AG08395 (cell line): ENCODE measurements at regions not wholly inside any gene's neighbourhood (a gene's known extent, or its start where the extent isn't known, plus 50 kb on each side); places are given as distances from the start of the nearest gene placed in this dataset.
"Not testable (repeated sequence)": the region's sequence is repeated elsewhere in the genome, so short reads cannot be mapped to it uniquely, and the experiment has no call there.

Source experiments
- DNase-seq: peaks from one replicate; pipeline ENCODE4 v3.0.0; 2012; ENCODE audit warnings: mixed read lengths, low spot score

- no peak for DNase-seq
Measured at GRCh38 chr14:44873536-44873935, 88.2 kb downstream of the KLHL28 start.

- DNase-seq = no peak
Measured at GRCh38 chr14:44866770-44867169, 95.0 kb downstream of the KLHL28 start.

GRCh38 chr14:44866322-44866721, 95.4 kb downstream of the KLHL28 start:
- no peak for DNase-seq

GRCh38 chr14:44863271-44863670, 98.5 kb downstream of the KLHL28 start:
- DNase-seq = no peak

DNA sequence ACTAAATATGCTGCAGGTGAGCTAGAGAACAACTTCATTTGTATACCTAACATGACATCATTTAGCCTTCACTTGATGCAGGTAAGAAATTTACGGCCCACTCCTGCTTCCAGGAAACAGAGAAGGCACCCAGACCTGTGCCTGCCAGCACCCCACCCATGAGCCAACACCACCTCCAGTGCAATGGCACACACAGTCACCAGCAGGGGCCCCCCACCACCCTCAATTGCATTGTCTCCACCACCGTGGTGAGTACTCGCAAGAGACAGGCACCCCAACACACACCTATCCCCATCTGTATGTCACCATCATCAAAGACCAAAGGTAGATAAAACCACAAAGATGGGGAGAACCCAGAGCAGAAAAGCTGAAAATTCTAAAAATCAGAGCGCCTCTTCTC, 107.6 kb downstream of the KLHL28 start:
- no peak for DNase-seq

DNA sequence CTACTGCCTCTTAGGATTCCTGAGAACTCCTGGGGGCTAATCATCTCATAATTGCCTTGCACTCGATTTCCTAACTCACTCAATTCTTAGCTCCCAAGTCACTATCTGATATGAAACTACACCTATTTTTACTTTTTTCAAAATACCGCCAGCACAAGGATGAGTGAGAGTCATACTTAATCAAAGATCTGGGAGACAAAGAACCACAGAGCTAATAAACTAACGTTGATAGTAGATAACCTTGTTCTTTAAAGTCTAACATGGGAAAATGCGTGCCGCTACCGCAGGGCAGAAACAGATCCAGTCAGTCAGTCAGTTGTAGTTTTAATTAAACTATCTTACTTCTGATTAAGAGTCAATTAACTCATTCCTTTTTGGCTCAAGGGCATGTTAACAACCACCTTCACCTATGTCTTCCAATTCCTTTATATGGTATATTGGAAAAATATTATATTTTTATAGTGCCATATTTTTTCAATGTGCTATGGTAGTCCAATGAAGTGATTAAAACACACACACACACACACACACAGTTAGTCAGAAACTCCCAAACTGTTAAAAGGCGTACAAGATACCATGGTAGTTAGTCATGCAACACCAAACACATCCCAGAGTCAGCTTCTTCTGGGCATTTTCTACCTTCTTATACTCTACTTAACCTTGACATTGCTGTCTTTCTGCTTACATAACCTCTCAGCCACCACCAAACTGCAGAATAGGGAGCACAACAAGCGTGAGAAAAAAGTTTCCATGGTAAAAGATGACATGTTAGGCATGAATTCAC, 114.0 kb downstream of the KLHL28 start:
- DNase-seq = peak; percentile 4

DNA sequence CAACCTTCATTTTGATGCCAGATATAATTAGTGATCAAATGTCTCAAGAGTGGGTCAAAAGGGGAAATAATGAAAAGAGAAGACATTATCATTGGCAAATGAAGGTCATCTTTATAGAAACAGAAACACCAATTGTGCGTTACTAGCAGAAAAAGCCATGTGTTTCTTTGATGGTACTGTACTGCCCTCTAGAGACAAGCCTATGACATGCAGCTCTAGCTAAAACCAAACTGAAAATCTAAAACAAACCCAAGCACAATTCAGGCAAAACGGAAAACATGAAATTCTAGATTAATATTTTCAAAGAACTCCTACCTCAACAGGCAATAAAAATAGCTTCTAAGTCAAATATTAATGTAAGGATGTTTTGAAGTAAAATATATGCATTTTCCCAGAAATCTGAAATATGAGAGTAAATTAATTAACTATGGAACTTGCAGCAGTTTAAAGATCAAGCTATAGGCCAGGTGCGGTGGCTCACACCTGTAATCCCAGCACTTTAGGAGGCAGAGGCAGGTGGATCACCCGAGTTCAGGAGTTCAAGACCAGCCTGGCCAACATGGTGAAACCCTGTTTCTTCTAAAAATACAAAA, 115.4 kb downstream of the KLHL28 start:
- peak; percentile 56 for DNase-seq

- DNase-seq = not testable (repeated sequence)
Measured at GRCh38 chr14:44835928-44836327, 125.8 kb downstream of the KLHL28 start.

- DNase-seq = no peak
Measured at GRCh38 chr14:44833376-44834060, 128.2 kb downstream of the KLHL28 start.

DNA sequence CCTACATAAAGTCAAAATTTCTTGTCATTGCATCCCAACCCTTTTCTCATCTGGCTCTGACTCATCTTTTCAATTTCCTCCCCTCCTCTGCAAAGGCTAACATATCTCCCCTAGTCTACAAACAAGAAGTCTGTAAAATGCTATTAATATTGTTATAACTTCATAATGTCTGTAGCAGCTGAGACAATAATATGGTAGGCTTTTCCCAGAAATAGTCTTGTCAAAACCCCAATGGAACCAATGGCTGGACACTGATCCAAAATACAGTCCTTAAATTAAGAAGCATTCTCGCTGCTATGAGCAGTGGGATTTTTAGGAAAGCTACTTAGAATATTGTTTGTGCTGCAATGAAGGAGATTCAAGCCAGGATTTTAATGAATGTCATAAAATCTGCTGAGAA, 131.4 kb downstream of the KLHL28 start:
- no peak for DNase-seq

- DNase-seq = no peak
Measured at GRCh38 chr14:44829021-44829420, 132.7 kb downstream of the KLHL28 start.

DNA sequence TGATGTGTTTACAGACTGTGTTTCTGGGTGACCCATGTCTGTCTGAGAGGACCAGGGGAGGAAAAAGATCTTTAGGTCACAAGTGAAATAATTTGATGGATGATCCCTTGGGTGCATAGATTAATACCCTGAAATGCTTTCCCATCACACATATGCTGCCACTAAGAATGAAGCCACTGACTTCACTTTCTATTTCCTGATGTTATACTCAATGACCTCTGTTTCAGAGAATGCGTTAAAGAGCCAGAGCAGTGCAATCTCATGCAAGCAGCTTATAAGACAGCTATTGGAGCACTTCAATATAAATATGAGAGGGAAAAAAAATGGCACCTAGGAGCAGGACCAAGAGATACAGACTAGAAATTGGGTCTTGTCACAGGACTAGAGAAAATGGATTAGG, 133.7 kb downstream of the KLHL28 start:
- DNase-seq = no peak

DNA sequence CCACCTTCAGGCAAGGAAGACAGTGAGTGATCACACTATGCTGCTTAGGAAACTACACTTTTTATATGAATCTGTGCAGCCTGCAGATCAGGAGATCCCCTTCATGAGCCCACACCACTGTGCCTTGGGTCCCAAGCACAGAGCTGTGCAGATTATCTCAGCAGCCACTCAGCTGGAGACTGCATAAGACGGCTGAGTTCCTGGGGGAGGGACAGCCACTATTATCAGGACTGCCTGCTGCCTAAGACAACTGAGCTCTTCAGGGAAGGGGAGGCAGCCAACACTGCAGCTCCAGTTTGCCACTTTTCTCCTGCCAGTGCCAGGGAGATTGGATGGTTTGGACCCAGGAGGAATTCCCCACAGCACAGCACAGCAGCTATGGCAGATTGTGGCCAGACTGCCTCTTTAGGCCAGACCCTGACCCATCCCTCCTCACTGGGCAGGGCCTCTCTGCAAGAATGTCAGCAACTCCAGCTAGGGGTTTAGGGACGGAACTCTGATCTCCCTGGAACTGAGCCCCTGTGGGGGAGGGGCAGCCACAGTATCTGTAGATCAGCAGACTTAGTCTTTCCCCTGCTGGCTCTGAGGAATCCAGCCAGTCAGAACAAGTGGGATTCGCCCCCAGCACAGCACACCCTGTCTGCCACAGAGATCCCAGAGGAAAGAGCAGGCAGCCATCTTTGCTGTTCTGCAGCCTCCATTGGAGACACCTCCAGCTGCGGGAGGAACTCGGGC, 141.3 kb downstream of the KLHL28 start:
- DNase-seq = no peak

DNA sequence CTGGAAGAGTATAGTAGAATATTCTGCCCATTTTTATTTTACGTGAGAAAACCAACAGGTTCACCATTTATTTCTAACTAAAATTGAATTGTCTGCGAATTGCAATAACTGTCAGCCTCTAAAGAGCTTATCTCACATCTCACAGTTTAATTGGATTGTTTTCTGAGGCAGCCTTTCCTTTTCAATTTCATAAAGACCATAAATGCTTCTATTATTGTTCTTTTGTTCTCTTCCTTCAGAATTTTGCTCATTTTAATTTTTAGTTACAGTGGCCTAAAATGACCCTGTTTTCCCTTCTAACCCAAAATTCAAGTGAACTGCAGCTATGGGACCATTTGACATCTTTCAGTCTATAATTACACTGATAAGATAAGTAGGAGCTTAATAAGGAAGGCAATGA, 147.6 kb downstream of the KLHL28 start:
- no peak for DNase-seq

- DNase-seq = no peak
Measured at GRCh38 chr14:44812672-44813071, 149.1 kb downstream of the KLHL28 start.

GRCh38 chr14:44804391-44804790, 157.4 kb downstream of the KLHL28 start:
- no peak for DNase-seq

DNA sequence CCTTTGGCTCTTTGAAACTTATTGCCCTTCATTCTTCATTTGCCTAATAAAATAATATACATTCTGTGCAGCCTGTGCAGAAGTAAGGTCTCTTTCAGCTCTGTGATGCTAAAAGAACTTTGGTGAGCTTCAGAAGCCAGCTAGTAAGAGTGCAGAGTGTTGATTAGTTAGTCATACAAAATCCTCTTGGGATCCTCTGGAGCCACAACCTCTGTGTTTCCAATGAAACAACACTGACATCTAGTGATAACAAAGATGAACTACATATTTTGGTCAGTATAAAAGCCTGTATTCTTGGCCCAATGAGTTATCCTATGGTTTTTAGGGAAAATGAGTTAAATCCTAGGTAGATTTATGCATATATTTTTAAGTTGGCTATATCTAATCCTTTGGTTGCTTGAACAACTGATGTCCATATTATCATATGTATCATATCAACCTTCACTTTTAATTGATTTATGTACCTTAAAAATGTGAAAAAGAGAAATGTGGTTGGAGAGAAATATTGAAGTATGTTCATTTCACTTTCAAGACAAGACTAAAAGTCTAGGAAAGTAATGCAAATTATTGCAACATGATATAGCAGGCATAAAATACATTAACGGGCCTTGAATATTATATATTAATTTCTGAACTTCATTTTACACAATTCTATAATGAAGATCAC, 158.4 kb downstream of the KLHL28 start:
- DNase-seq = peak; percentile 67

GRCh38 chr14:44798386-44799242, 163.1 kb downstream of the KLHL28 start:
- no peak for DNase-seq

GRCh38 chr14:44795725-44796124, 166.0 kb downstream of the KLHL28 start:
- DNase-seq = no peak

- DNase-seq = no peak
Measured at GRCh38 chr14:44791730-44792129, 170.0 kb downstream of the KLHL28 start.

DNA sequence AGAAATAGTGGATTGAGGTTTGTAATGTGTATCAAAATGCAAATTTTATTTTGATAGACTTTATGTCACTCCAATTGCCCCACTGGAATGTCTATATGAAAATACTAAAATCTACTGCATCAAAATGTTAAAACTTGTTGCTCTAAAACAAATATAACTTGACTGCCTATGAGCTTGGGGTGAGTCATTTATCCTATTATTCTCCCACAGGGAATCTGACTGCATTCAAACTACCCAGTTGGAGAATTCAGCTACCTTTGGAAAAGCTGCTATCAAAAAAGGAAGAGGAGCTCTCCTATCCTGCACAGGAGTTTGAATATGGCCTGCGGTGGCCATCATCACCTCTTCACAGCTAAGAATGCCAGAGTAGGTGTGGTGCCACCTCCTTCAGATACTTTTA, 173.1 kb downstream of the KLHL28 start:
- no peak for DNase-seq
